Testis (tissue), 2 donors: ENCODE measurements at regions not wholly inside any gene's neighbourhood (a gene's known extent, or its start where the extent isn't known, plus 50 kb on each side); places are given as distances from the start of the nearest gene placed in this dataset.

Experiments used
- CTCF ChIP-seq, 3 experiments: fragments of 450-650 bp in 2 of 3; fragments of 200-600 bp in 1 of 3; sonication (generic) in 1 of 3; IDR thresholded peaks; one replicate each; pipeline ENCODE4 v1.5.1; 2016 to 2019; ENCODE audit warnings: antibody characterized with exemption in 3 of 3, mild to moderate bottlenecking in 2 of 3, moderate library complexity in 1 of 3
- POLR2A ChIP-seq: fragments of 450-650 bp; IDR thresholded peaks from one replicate; pipeline ENCODE4 v1.6.1; 2017; ENCODE audit warnings: antibody characterized with exemption, mild to moderate bottlenecking, moderate library complexity

- TF ChIP-seq POLR2A (no peak), CTCF (IDR thresholded peaks at IDR 0.05) (no peak)
These were observed 180.3 kb upstream of the E2F8 start for GRCh38 chr11:19420868-19421533.
